ENCODE measurements at regions not wholly inside any gene's neighbourhood (a gene's known extent, or its start where the extent isn't known, plus 50 kb on each side); places are given as distances from the start of the nearest gene placed in this dataset.

DNA sequence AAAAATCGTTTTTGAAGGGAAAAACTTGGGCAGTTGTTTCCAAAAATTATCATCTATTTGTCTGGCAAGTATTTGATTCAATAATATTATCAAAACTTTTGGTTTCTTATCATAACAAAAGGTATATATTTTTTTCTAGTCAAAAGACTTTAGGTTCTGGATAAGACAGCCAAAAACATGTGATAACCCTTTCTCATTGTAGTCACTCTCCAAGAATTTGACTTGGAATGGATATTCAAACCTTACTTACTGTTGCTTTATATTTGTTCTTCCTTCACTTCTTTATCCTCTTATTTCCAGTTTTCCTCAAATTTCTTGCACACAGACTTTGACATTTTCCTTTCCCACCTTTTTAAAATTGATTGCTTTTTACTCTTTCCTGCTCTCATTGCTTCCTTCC lies 140.9 kb upstream of the FAM3C start:
- TF ChIP-seq EZH2 (IDR thresholded peaks at IDR 0.05) (no peak), EZH2phosphoT487 (IDR thresholded peaks at IDR 0.05) (no peak)
- TF ChIP-seq, protein P1, sequence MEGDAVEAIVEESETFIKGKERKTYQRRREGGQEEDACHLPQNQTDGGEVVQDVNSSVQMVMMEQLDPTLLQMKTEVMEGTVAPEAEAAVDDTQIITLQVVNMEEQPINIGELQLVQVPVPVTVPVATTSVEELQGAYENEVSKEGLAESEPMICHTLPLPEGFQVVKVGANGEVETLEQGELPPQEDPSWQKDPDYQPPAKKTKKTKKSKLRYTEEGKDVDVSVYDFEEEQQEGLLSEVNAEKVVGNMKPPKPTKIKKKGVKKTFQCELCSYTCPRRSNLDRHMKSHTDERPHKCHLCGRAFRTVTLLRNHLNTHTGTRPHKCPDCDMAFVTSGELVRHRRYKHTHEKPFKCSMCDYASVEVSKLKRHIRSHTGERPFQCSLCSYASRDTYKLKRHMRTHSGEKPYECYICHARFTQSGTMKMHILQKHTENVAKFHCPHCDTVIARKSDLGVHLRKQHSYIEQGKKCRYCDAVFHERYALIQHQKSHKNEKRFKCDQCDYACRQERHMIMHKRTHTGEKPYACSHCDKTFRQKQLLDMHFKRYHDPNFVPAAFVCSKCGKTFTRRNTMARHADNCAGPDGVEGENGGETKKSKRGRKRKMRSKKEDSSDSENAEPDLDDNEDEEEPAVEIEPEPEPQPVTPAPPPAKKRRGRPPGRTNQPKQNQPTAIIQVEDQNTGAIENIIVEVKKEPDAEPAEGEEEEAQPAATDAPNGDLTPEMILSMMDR (IDR thresholded peaks at IDR 0.05) = no peak

Measured in neural progenitor cell (in vitro differentiated cells).